Suprapubic skin (tissue), 4 donors: ENCODE measurements at regions not wholly inside any gene's neighbourhood (a gene's known extent, or its start where the extent isn't known, plus 50 kb on each side); places are given as distances from the start of the nearest gene placed in this dataset.

Source experiments
- POLR2A ChIP-seq, 2 donors: fragments of 450-650 bp; IDR thresholded peaks; one replicate each; pipeline ENCODE4 v1.6.1; 2017; ENCODE audit warnings: antibody characterized with exemption in 2 of 2, mild to moderate bottlenecking in 2 of 2, moderate library complexity in 2 of 2
- POLR2AphosphoS5 ChIP-seq, 3 donors: sonication (generic); formaldehyde crosslinking; IDR thresholded peaks; one replicate each; pipeline ENCODE4 v1.6.1; 2017; ENCODE audit warnings: antibody characterized with exemption in 3 of 3

- TF ChIP-seq POLR2AphosphoS5 (IDR thresholded peaks at IDR 0.05) (no peak), POLR2A (IDR thresholded peaks at IDR 0.05) (no peak)
Observed at GRCh38 chr13:67549331-67549730, 319.2 kb upstream of the PCDH9 start.
